NCI-H187 treated with DMSO at 0.1 percent for 48 hours (cell line): ENCODE measurements at regions not wholly inside any gene's neighbourhood (a gene's known extent, or its start where the extent isn't known, plus 50 kb on each side); places are given as distances from the start of the nearest gene placed in this dataset.
"Not testable (repeated sequence)": the region's sequence is repeated elsewhere in the genome, so short reads cannot be mapped to it uniquely, and the experiment has no call there.

Experiments
- DNase-seq: peaks from one replicate; lab custom pipeline; 2025; lab: John Stamatoyannopoulos, UW

GRCh38 chr7:123323689-123324088, 123.9 kb upstream of the SLC13A1 start:
- no peak for DNase-seq

GRCh38 chr7:123321578-123321977, 121.8 kb upstream of the SLC13A1 start:
- not testable (repeated sequence) for DNase-seq

- DNase-seq = no peak
These were observed 120.1 kb upstream of the SLC13A1 start for GRCh38 chr7:123319911-123320310.

- DNase-seq = no peak
These were observed 115.1 kb upstream of the SLC13A1 start for GRCh38 chr7:123314886-123315285.

GRCh38 chr7:123308254-123308951, 108.6 kb upstream of the SLC13A1 start:
- DNase-seq = no peak

- no peak for DNase-seq
These were observed 106.1 kb upstream of the SLC13A1 start for GRCh38 chr7:123305840-123306375.

- DNase-seq = no peak
These were observed 104.2 kb upstream of the SLC13A1 start for GRCh38 chr7:123303926-123304325.

GRCh38 chr7:123296965-123297364, 97.2 kb upstream of the SLC13A1 start:
- no peak for DNase-seq

GRCh38 chr7:123293710-123294109, 93.9 kb upstream of the SLC13A1 start:
- DNase-seq = no peak

GRCh38 chr7:123292227-123292626, 92.5 kb upstream of the SLC13A1 start:
- DNase-seq = no peak

GRCh38 chr7:123289200-123289599, 89.4 kb upstream of the SLC13A1 start:
- DNase-seq = no peak

- no peak for DNase-seq
These were observed 85.4 kb upstream of the SLC13A1 start for GRCh38 chr7:123285076-123285700.

- no peak for DNase-seq
These were observed 83.6 kb upstream of the SLC13A1 start for GRCh38 chr7:123283373-123283772.

GRCh38 chr7:123282181-123282580, 82.4 kb upstream of the SLC13A1 start:
- DNase-seq = no peak

GRCh38 chr7:123279949-123280348, 80.2 kb upstream of the SLC13A1 start:
- no peak for DNase-seq

GRCh38 chr7:123275036-123275753, 75.4 kb upstream of the SLC13A1 start:
- no peak for DNase-seq

- DNase-seq = no peak
These were observed 73.4 kb upstream of the SLC13A1 start for GRCh38 chr7:123273185-123273584.

- DNase-seq = no peak
These were observed 72.1 kb upstream of the SLC13A1 start for GRCh38 chr7:123271856-123272255.

- DNase-seq = no peak
These were observed 71.5 kb upstream of the SLC13A1 start for GRCh38 chr7:123271231-123271630.

- DNase-seq = no peak
These were observed 70.8 kb upstream of the SLC13A1 start for GRCh38 chr7:123270570-123270969.

GRCh38 chr7:123265853-123266252, 66.1 kb upstream of the SLC13A1 start:
- no peak for DNase-seq

GRCh38 chr7:123264820-123265219, 65.1 kb upstream of the SLC13A1 start:
- DNase-seq = not testable (repeated sequence)

- DNase-seq = no peak
These were observed 60.7 kb upstream of the SLC13A1 start for GRCh38 chr7:123260428-123260960.
